ENCODE measurements at regions not wholly inside any gene's neighbourhood (a gene's known extent, or its start where the extent isn't known, plus 50 kb on each side); places are given as distances from the start of the nearest gene placed in this dataset.
"Not testable (repeated sequence)": the region's sequence is repeated elsewhere in the genome, so short reads cannot be mapped to it uniquely, and the experiment has no call there.

GRCh38 chr5:115469904-115470516 is 74.6 kb downstream of the FEM1C start:
- no peak for DNase-seq

- no peak for DNase-seq
These were observed 76.9 kb downstream of the FEM1C start for GRCh38 chr5:115467628-115468027.

GRCh38 chr5:115465431-115465830 is 79.1 kb downstream of the FEM1C start:
- DNase-seq, result no peak

- no peak for DNase-seq
These were observed 80.6 kb downstream of the FEM1C start for GRCh38 chr5:115463983-115464382.

- DNase-seq, result no peak
These were observed 82.9 kb downstream of the FEM1C start for GRCh38 chr5:115461506-115462290.

GRCh38 chr5:115461093-115461492 is 83.5 kb downstream of the FEM1C start:
- DNase-seq, result no peak

GRCh38 chr5:115460472-115460871 is 84.1 kb downstream of the FEM1C start:
- no peak for DNase-seq

GRCh38 chr5:115459855-115460341 is 84.7 kb downstream of the FEM1C start:
- no peak for DNase-seq

- DNase-seq, result no peak
These were observed 86.2 kb downstream of the FEM1C start for GRCh38 chr5:115458416-115458815.

GRCh38 chr5:115458003-115458409 is 86.6 kb downstream of the FEM1C start:
- DNase-seq, result no peak

- DNase-seq, result no peak
These were observed 87.0 kb downstream of the FEM1C start for GRCh38 chr5:115457571-115457970.

- no peak for DNase-seq
These were observed 88.0 kb downstream of the FEM1C start for GRCh38 chr5:115456539-115457040.

GRCh38 chr5:115456056-115456455 is 88.5 kb downstream of the FEM1C start:
- no peak for DNase-seq

GRCh38 chr5:115455301-115455707 is 89.3 kb downstream of the FEM1C start:
- no peak for DNase-seq

- no peak for DNase-seq
These were observed 91.0 kb downstream of the FEM1C start for GRCh38 chr5:115453391-115454095.

GRCh38 chr5:115452536-115453235 is 91.9 kb downstream of the FEM1C start:
- DNase-seq, result no peak

- no peak for DNase-seq
These were observed 92.5 kb downstream of the FEM1C start for GRCh38 chr5:115452083-115452482.

- no peak for DNase-seq
These were observed 93.8 kb downstream of the FEM1C start for GRCh38 chr5:115450741-115451140.

GRCh38 chr5:115448630-115449029 is 95.9 kb downstream of the FEM1C start:
- not testable (repeated sequence) for DNase-seq

GRCh38 chr5:115440782-115441451 is 103.7 kb downstream of the FEM1C start:
- DNase-seq, result no peak

GRCh38 chr5:115439639-115440038 is 104.9 kb downstream of the FEM1C start:
- DNase-seq, result no peak

GRCh38 chr5:115439042-115439441 is 105.5 kb downstream of the FEM1C start:
- no peak for DNase-seq

All from DMS153 (cell line).